HCT116 (cell line): ENCODE measurements at regions not wholly inside any gene's neighbourhood (a gene's known extent, or its start where the extent isn't known, plus 50 kb on each side); places are given as distances from the start of the nearest gene placed in this dataset.

Experiments used
- ATAC-seq: fragments of 200-7000 bp; cut with Tn5 transposase; 2 replicates; pipeline ENCODE4 v1.9.1; 2020; ENCODE audit warnings: mild to moderate bottlenecking, moderate library complexity
- BruUV-seq: library from RNA; stranded (reverse); fragments of 400-500 nt; replicated peaks from 2 replicates; lab custom pipeline; 2021; lab: Mats Ljungman, UMichigan
- CTCF ChIA-PET: fragments of 300-600 bp; sonication (Branson Sonifier 250); formaldehyde crosslinking; loops from one replicate; lab custom pipeline; 2021; ENCODE audit warnings: antibody characterized with exemption; lab: Charles Lee
- POLR2A ChIA-PET: fragments of 300-600, 350-600 bp; sonication (Branson Sonifier 250); formaldehyde crosslinking; loops from one replicate; lab custom pipeline; 2021; ENCODE audit warnings: antibody characterized with exemption; lab: Charles Lee
- RAD21 ChIA-PET, 2 experiments: fragments of 300-600 bp; sonication (Branson Sonifier 250); formaldehyde crosslinking; loops; one replicate each; lab custom pipeline; 2023; ENCODE audit warnings: low total read pairs in 2 of 2; ENCODE audit not compliant: uncharacterized antibody in 2 of 2, unreplicated experiment in 2 of 2, low non-redundant PET in 1 of 2; lab: Charles Lee
- DNase-seq: peaks from one replicate; pipeline ENCODE4 v3.0.0-alpha.2; 2010; ENCODE audit warnings: low read depth, low spot score
- H2AFZ ChIP-seq: fragments of 200-600 bp; shearing (Covaris generic), sonication (generic); 2 replicates; pipeline ENCODE4 v1.6.1; 2017; ENCODE audit warnings: low read depth, mixed run types, mixed read lengths, antibody characterized with exemption, low read length; ENCODE audit not compliant: poor library complexity, severe bottlenecking
- H3K27ac ChIP-seq: 2 replicates; pipeline ENCODE4 v1.5.1; 2012; ENCODE audit warnings: low read depth, low read length
- H3K27me3 ChIP-seq: fragments of 200-600 bp; sonication (generic); 2 replicates; pipeline ENCODE4 v1.6.1; 2016; ENCODE audit warnings: mixed run types, low read length, mixed read lengths; ENCODE audit not compliant: insufficient read depth
- H3K36me3 ChIP-seq, 2 experiments: fragments of 200-500 bp in 1 of 2; fragments of 200-600 bp in 1 of 2; sonication (Bioruptor generic) in 1 of 2; sonication (generic) in 1 of 2; 2 replicates each; pipeline versions ENCODE4 v1.5.1 to v1.6.1; 2014 to 2016; ENCODE audit warnings: low read length in 2 of 2, inconsistent platforms in 1 of 2, mixed read lengths in 1 of 2, mixed run types in 1 of 2; ENCODE audit not compliant: insufficient read depth in 2 of 2, control insufficient read depth in 1 of 2
- H3K4me1 ChIP-seq, 2 experiments: fragments of 200-600 bp in 1 of 2; sonication (generic) in 1 of 2; 2 replicates each; pipeline versions ENCODE4 v1.5.1 to v1.6.1; 2012 to 2017; ENCODE audit warnings: low read length in 2 of 2, inconsistent platforms in 1 of 2, mild to moderate bottlenecking in 1 of 2, mixed read lengths in 1 of 2, mixed run types in 1 of 2, moderate library complexity in 1 of 2; ENCODE audit not compliant: insufficient read depth in 2 of 2, control insufficient read depth in 1 of 2
- H3K4me2 ChIP-seq: fragments of 200-600 bp; sonication (generic); 2 replicates; pipeline ENCODE4 v1.6.1; 2017; ENCODE audit warnings: mixed run types, low read length, mixed read lengths
- H3K4me3 ChIP-seq, 2 experiments: fragments of 200-600 bp in 1 of 2; sonication (generic) in 1 of 2; replicated peaks in 1 of 2; 2 replicates each; pipeline ENCODE4 v1.5.1; 2011 to 2016; ENCODE audit warnings: low read length in 2 of 2, control low read depth in 1 of 2, low read depth in 1 of 2, mild to moderate bottlenecking in 1 of 2, mixed read lengths in 1 of 2, mixed run types in 1 of 2
- H3K79me2 ChIP-seq: fragments of 200-600 bp; sonication (generic); 2 replicates; pipeline ENCODE4 v1.6.1; 2017; ENCODE audit warnings: mild to moderate bottlenecking, mixed run types, low read length, moderate library complexity, mixed read lengths; ENCODE audit not compliant: insufficient read depth
- H3K9ac ChIP-seq: fragments of 200-600 bp; sonication (generic); 2 replicates; pipeline ENCODE4 v1.6.1; 2016; ENCODE audit warnings: low read length, mixed read lengths
- H3K9me2 ChIP-seq: fragments of 200-600 bp; sonication (generic), shearing (Covaris generic); 2 replicates; pipeline ENCODE4 v1.6.1; 2017; ENCODE audit warnings: mixed run types, mild to moderate bottlenecking, moderate library complexity; ENCODE audit not compliant: insufficient read depth
- H3K9me3 ChIP-seq, 2 experiments: fragments of 200-500 bp in 1 of 2; fragments of 200-600 bp in 1 of 2; sonication (Bioruptor generic) in 1 of 2; sonication (generic) in 1 of 2; 2 replicates each; pipeline ENCODE4 v1.6.1; 2014 to 2017; ENCODE audit warnings: low read length in 2 of 2, mixed read lengths in 2 of 2, inconsistent platforms in 1 of 2, low read depth in 1 of 2, mild to moderate bottlenecking in 1 of 2, mixed run types in 1 of 2, moderate library complexity in 1 of 2; ENCODE audit not compliant: control insufficient read depth in 1 of 2, insufficient read depth in 1 of 2
- H4K20me1 ChIP-seq: fragments of 200-600 bp; sonication (generic), shearing (Covaris generic); 2 replicates; pipeline ENCODE4 v1.6.1; 2017; ENCODE audit warnings: mixed run types, mild to moderate bottlenecking, moderate library complexity; ENCODE audit not compliant: insufficient read depth
- ATF3 ChIP-seq: IDR thresholded peaks from 2 replicates; pipeline ENCODE4 v1.6.1; 2012
- CBX3 ChIP-seq: IDR thresholded peaks from 2 replicates; pipeline ENCODE4 v1.6.1; 2012; ENCODE audit warnings: low read depth
- CEBPB ChIP-seq: IDR thresholded peaks from 2 replicates; pipeline ENCODE4 v1.6.1; 2012; ENCODE audit warnings: low read depth
- EGR1 ChIP-seq: IDR thresholded peaks from 2 replicates; pipeline ENCODE4 v1.6.1; 2012; ENCODE audit warnings: low read depth
- ELF1 ChIP-seq: IDR thresholded peaks from 2 replicates; pipeline ENCODE4 v1.6.1; 2012; ENCODE audit warnings: low read depth, borderline replicate concordance
- EZH2 ChIP-seq: fragments of 200-600 bp; sonication (generic); IDR thresholded peaks from 2 replicates; pipeline ENCODE4 v1.6.1; 2017; ENCODE audit warnings: antibody characterized with exemption, mixed run types
- EZH2phosphoT487 ChIP-seq: fragments of 200-600 bp; IDR thresholded peaks from 2 replicates; pipeline ENCODE4 v1.6.1; 2018; ENCODE audit warnings: antibody characterized with exemption, borderline replicate concordance
- JUND ChIP-seq: IDR thresholded peaks from 2 replicates; pipeline ENCODE4 v1.6.1; 2012
- POLR2A ChIP-seq: IDR thresholded peaks from 2 replicates; pipeline ENCODE4 v1.7.0; 2011; ENCODE audit warnings: borderline replicate concordance; ENCODE audit not compliant: insufficient read depth, insufficient read length; ENCODE audit errors: extremely low read depth
- POLR2AphosphoS5 ChIP-seq: IDR thresholded peaks from 2 replicates; pipeline ENCODE4 v1.6.1; 2011; ENCODE audit warnings: mild to moderate bottlenecking, low read depth, low read length, moderate library complexity
- RAD21 ChIP-seq: IDR thresholded peaks from 2 replicates; pipeline ENCODE4 v1.6.1; 2012; ENCODE audit warnings: low read depth, mild to moderate bottlenecking
- SIN3A ChIP-seq: IDR thresholded peaks from 2 replicates; pipeline ENCODE4 v1.6.1; 2012; ENCODE audit warnings: low read depth
- SP1 ChIP-seq: IDR thresholded peaks from 2 replicates; pipeline ENCODE4 v1.6.1; 2012; ENCODE audit warnings: low read depth
- SRF ChIP-seq: IDR thresholded peaks from 2 replicates; pipeline ENCODE4 v1.6.1; 2012; ENCODE audit warnings: low read depth
- YY1 ChIP-seq: IDR thresholded peaks from 2 replicates; pipeline ENCODE4 v1.6.1; 2011; ENCODE audit warnings: low read length, low read depth, moderate library complexity, mild to moderate bottlenecking; ENCODE audit not compliant: insufficient replicate concordance; ENCODE audit errors: extremely low read depth
- ZBTB33 ChIP-seq: IDR thresholded peaks from 2 replicates; pipeline ENCODE4 v1.6.1; 2011; ENCODE audit warnings: mild to moderate bottlenecking, low read length, moderate library complexity; ENCODE audit not compliant: insufficient replicate concordance; ENCODE audit errors: extremely low read depth
- ZNF274 ChIP-seq: fragments of 200-500 bp; sonication (Bioruptor generic); IDR thresholded peaks from 2 replicates; pipeline ENCODE4 v1.6.1; 2014; ENCODE audit warnings: mild to moderate bottlenecking, low read depth, low read length, inconsistent platforms
- intact Hi-C: fragments of 100-400 bp; cut with micrococcal nuclease; formaldehyde crosslinking; loops from 2 replicates; pipeline ENCODE4 v1.10.0; 2022
- TF ChIP-seq, protein P1 (sequence below), 3 experiments: fragments of 200-600 bp in 1 of 3; sonication (generic) in 1 of 3; IDR thresholded peaks in 2 of 3; conservative IDR thresholded peaks in 1 of 3; 2 replicates each; pipeline ENCODE4 v1.5.1; 2012 to 2017; ENCODE audit warnings: low read depth in 2 of 3, low read length in 2 of 3, antibody characterized with exemption in 1 of 3, borderline replicate concordance in 1 of 3, control low read depth in 1 of 3, mild to moderate bottlenecking in 1 of 3, mixed read lengths in 1 of 3, mixed run types in 1 of 3, moderate library complexity in 1 of 3; ENCODE audit not compliant: insufficient read depth in 1 of 3
- TF ChIP-seq, protein P2 (sequence below): IDR thresholded peaks from 2 replicates; pipeline ENCODE4 v1.6.1; 2012

- H3K9me2 ChIP-seq, result no peaks in the 10 kb centered on the region
- ATAC-seq, result no peak
- H3K4me2 ChIP-seq, result no peak overlapping the region
- no peak overlapping the region for H3K9ac ChIP-seq
- no peak overlapping the region for H3K4me3 ChIP-seq
- CTCF ChIA-PET, result no interaction called here
- H3K9me3 ChIP-seq, result peaks cover 10 to 25% of the 10 kb centered on the region in 2 experiments; a peak in 3 of 4 replicates
- H3K4me1 ChIP-seq, result no peaks in the 10 kb centered on the region
- TF ChIP-seq YY1 (no peak), EGR1 (no peak), JUND (no peak), ELF1 (no peak), POLR2AphosphoS5 (no peak), EZH2phosphoT487 (no peak), ZNF274 (no peak), RAD21 (no peak), POLR2A (no peak), CBX3 (no peak), SRF (no peak), SIN3A (no peak), CEBPB (no peak), ZBTB33 (no peak), EZH2 (no peak), SP1 (no peak), ATF3 (no peak)
- TF ChIP-seq, protein P1, sequence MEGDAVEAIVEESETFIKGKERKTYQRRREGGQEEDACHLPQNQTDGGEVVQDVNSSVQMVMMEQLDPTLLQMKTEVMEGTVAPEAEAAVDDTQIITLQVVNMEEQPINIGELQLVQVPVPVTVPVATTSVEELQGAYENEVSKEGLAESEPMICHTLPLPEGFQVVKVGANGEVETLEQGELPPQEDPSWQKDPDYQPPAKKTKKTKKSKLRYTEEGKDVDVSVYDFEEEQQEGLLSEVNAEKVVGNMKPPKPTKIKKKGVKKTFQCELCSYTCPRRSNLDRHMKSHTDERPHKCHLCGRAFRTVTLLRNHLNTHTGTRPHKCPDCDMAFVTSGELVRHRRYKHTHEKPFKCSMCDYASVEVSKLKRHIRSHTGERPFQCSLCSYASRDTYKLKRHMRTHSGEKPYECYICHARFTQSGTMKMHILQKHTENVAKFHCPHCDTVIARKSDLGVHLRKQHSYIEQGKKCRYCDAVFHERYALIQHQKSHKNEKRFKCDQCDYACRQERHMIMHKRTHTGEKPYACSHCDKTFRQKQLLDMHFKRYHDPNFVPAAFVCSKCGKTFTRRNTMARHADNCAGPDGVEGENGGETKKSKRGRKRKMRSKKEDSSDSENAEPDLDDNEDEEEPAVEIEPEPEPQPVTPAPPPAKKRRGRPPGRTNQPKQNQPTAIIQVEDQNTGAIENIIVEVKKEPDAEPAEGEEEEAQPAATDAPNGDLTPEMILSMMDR (IDR thresholded peaks at IDR 0.05 in 2 of 3, conservative IDR thresholded peaks at IDR 0.05 in 1 of 3; ENCODE audit: borderline replicate concordance in 1 of 3, insufficient read depth in 1 of 3, low read depth in 2 of 3, low read length in 2 of 3), result no peak
- TF ChIP-seq, protein P2, sequence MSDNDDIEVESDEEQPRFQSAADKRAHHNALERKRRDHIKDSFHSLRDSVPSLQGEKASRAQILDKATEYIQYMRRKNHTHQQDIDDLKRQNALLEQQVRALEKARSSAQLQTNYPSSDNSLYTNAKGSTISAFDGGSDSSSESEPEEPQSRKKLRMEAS, result no peak
- no peaks in the 10 kb centered on the region for H4K20me1 ChIP-seq
- H3K36me3 ChIP-seq, result no peaks in the 10 kb centered on the region
- POLR2A ChIA-PET, result no interaction called here
- no peak overlapping the region for H3K27ac ChIP-seq
- H3K79me2 ChIP-seq, result no peaks in the 10 kb centered on the region
- no peak overlapping the region for H2AFZ ChIP-seq
- no peak for DNase-seq
- RAD21 ChIA-PET, result no interaction called here
- intact Hi-C loops, result no loop called here
- no peaks in the 10 kb centered on the region for H3K27me3 ChIP-seq
- no TSS peak for BruUV-seq
Observed at GRCh38 chr21:16534408-16535101, 804.8 kb downstream of the USP25 start.
